Right atrium auricular region (tissue), 2 donors: ENCODE measurements at regions not wholly inside any gene's neighbourhood (a gene's known extent, or its start where the extent isn't known, plus 50 kb on each side); places are given as distances from the start of the nearest gene placed in this dataset.

ENCODE experiments used
- DNase-seq: peaks from one replicate; pipeline ENCODE4 v3.0.0-alpha.2; 2019; ENCODE audit warnings: low spot score
- H3K27ac ChIP-seq, 2 donors: fragments of 200-600 bp; sonication (generic); 1 replicate in 1 of 2; 2 replicates in 1 of 2; pipeline ENCODE4 v1.5.1; 2016 to 2019
- H3K27me3 ChIP-seq, 2 donors: fragments of 200-600 bp; sonication (generic); one replicate each; pipeline versions ENCODE4 v1.5.1 to v1.6.0; 2017 to 2019
- H3K36me3 ChIP-seq: fragments of 200-600 bp; sonication (generic); one replicate; pipeline ENCODE4 v1.5.1; 2016
- H3K4me1 ChIP-seq, 2 donors: fragments of 200-600 bp; sonication (generic); one replicate each; pipeline versions ENCODE4 v1.5.1 to v1.6.0; 2017 to 2019
- H3K4me3 ChIP-seq, 2 donors: fragments of 200-600 bp; sonication (generic); 1 replicate in 1 of 2; 2 replicates in 1 of 2; pipeline ENCODE4 v1.5.1; 2017 to 2019; ENCODE audit warnings: mild to moderate bottlenecking in 1 of 2, moderate library complexity in 1 of 2
- H3K9me3 ChIP-seq, 2 donors: fragments of 200-600 bp; sonication (generic); one replicate each; pipeline ENCODE4 v1.5.1; 2019
- CTCF ChIP-seq, 2 donors: fragments of 200-600 bp; sonication (generic); IDR thresholded peaks; one replicate each; pipeline ENCODE4 v1.5.1; 2019; ENCODE audit warnings: antibody characterized with exemption in 2 of 2

- H3K9me3 ChIP-seq, result no peaks in the 10 kb centered on the region
- TF ChIP-seq CTCF (IDR thresholded peaks at IDR 0.05), result no peak
- no peak for DNase-seq
- no peaks in the 10 kb centered on the region for H3K36me3 ChIP-seq
- no peak overlapping the region for H3K27ac ChIP-seq
- no peaks in the 10 kb centered on the region for H3K4me1 ChIP-seq
- H3K4me3 ChIP-seq, result no peak overlapping the region
- H3K27me3 ChIP-seq, result no peaks in the 10 kb centered on the region
Observed at GRCh38 chr6:22221211-22221610, 75.6 kb downstream of the PRL start.

- H3K9me3 ChIP-seq, result no peaks in the 10 kb centered on the region
- H3K4me3 ChIP-seq, result no peak overlapping the region
- no peak for TF ChIP-seq CTCF (IDR thresholded peaks at IDR 0.05)
- no peaks in the 10 kb centered on the region for H3K27me3 ChIP-seq
- H3K4me1 ChIP-seq, result no peaks in the 10 kb centered on the region
- no peak overlapping the region for H3K27ac ChIP-seq
- H3K36me3 ChIP-seq, result no peaks in the 10 kb centered on the region
- DNase-seq, result no peak
Observed at GRCh38 chr6:22221630-22222029, 75.2 kb downstream of the PRL start.

- no peaks in the 10 kb centered on the region for H3K4me1 ChIP-seq
- no peak overlapping the region for H3K27ac ChIP-seq
- H3K9me3 ChIP-seq, result no peaks in the 10 kb centered on the region
- DNase-seq, result no peak
- no peaks in the 10 kb centered on the region for H3K36me3 ChIP-seq
- H3K27me3 ChIP-seq, result no peaks in the 10 kb centered on the region
- TF ChIP-seq CTCF (IDR thresholded peaks at IDR 0.05), result no peak
- H3K4me3 ChIP-seq, result no peak overlapping the region
Observed at GRCh38 chr6:22222469-22222868, 74.4 kb downstream of the PRL start.

GRCh38 chr6:22227824-22228610 lies 68.8 kb downstream of the PRL start:
- no peaks in the 10 kb centered on the region for H3K4me1 ChIP-seq
- no peak overlapping the region for H3K4me3 ChIP-seq
- no peaks in the 10 kb centered on the region for H3K36me3 ChIP-seq
- no peak for DNase-seq
- no peaks in the 10 kb centered on the region for H3K27me3 ChIP-seq
- no peaks in the 10 kb centered on the region for H3K9me3 ChIP-seq
- no peak overlapping the region for H3K27ac ChIP-seq
- TF ChIP-seq CTCF (IDR thresholded peaks at IDR 0.05), result no peak

- Histone ChIP-seq H3K36me3 (no peaks in the 10 kb centered on the region), H3K27me3 (no peaks in the 10 kb centered on the region), H3K27ac (no peak overlapping the region), H3K9me3 (no peaks in the 10 kb centered on the region), H3K4me1 (no peaks in the 10 kb centered on the region), H3K4me3 (no peak overlapping the region)
- no peak for TF ChIP-seq CTCF (IDR thresholded peaks at IDR 0.05)
- no peak for DNase-seq
Observed at GRCh38 chr6:22231050-22231449, 65.8 kb downstream of the PRL start.

GRCh38 chr6:22231616-22232015 lies 65.2 kb downstream of the PRL start:
- Histone ChIP-seq H3K36me3 (no peaks in the 10 kb centered on the region), H3K9me3 (no peaks in the 10 kb centered on the region), H3K4me1 (no peaks in the 10 kb centered on the region), H3K4me3 (no peak overlapping the region), H3K27me3 (no peaks in the 10 kb centered on the region), H3K27ac (no peak overlapping the region)
- no peak for TF ChIP-seq CTCF (IDR thresholded peaks at IDR 0.05)
- DNase-seq, result no peak
